SKM-1 treated with dmso at 0.1 percent for 144 hours (cell line): ENCODE measurements at regions not wholly inside any gene's neighbourhood (a gene's known extent, or its start where the extent isn't known, plus 50 kb on each side); places are given as distances from the start of the nearest gene placed in this dataset.

Experiments
- DNase-seq: peaks from one replicate; lab custom pipeline; 2025; ENCODE audit not compliant: unreplicated experiment; lab: John Stamatoyannopoulos, UW

GRCh38 chr4:60250657-60251056 is 949.5 kb upstream of the ADGRL3 start:
- no peak for DNase-seq

GRCh38 chr4:60259781-60260180 is 940.3 kb upstream of the ADGRL3 start:
- DNase-seq, result no peak

GRCh38 chr4:60266505-60266904 is 933.6 kb upstream of the ADGRL3 start:
- no peak for DNase-seq

- DNase-seq, result no peak
Measured at GRCh38 chr4:60296386-60296785, 903.7 kb upstream of the ADGRL3 start.

GRCh38 chr4:60313611-60314178 is 886.4 kb upstream of the ADGRL3 start:
- no peak for DNase-seq

GRCh38 chr4:60314416-60314815 is 885.7 kb upstream of the ADGRL3 start:
- no peak for DNase-seq

GRCh38 chr4:60315586-60315985 is 884.5 kb upstream of the ADGRL3 start:
- DNase-seq, result no peak

- DNase-seq, result no peak
Measured at GRCh38 chr4:60326735-60327134, 873.4 kb upstream of the ADGRL3 start.

GRCh38 chr4:60327651-60328050 is 872.5 kb upstream of the ADGRL3 start:
- DNase-seq, result no peak

GRCh38 chr4:60344908-60345307 is 855.2 kb upstream of the ADGRL3 start:
- no peak for DNase-seq

- no peak for DNase-seq
Measured at GRCh38 chr4:60345392-60345791, 854.7 kb upstream of the ADGRL3 start.

- DNase-seq, result no peak
Measured at GRCh38 chr4:60359746-60360367, 840.3 kb upstream of the ADGRL3 start.

GRCh38 chr4:60365176-60365575 is 835.0 kb upstream of the ADGRL3 start:
- no peak for DNase-seq

- DNase-seq, result no peak
Measured at GRCh38 chr4:60366661-60367060, 833.5 kb upstream of the ADGRL3 start.

GRCh38 chr4:60368986-60369385 is 831.1 kb upstream of the ADGRL3 start:
- no peak for DNase-seq

- no peak for DNase-seq
Measured at GRCh38 chr4:60378010-60378409, 822.1 kb upstream of the ADGRL3 start.

GRCh38 chr4:60384516-60384915 is 815.6 kb upstream of the ADGRL3 start:
- DNase-seq, result no peak

GRCh38 chr4:60389633-60390032 is 810.5 kb upstream of the ADGRL3 start:
- DNase-seq, result no peak

GRCh38 chr4:60396341-60397049 is 803.6 kb upstream of the ADGRL3 start:
- no peak for DNase-seq

- DNase-seq, result no peak
Measured at GRCh38 chr4:60400593-60400992, 799.5 kb upstream of the ADGRL3 start.

- DNase-seq, result no peak
Measured at GRCh38 chr4:60404027-60404426, 796.1 kb upstream of the ADGRL3 start.

- DNase-seq, result no peak
Measured at GRCh38 chr4:60422439-60422838, 777.7 kb upstream of the ADGRL3 start.
